Endothelial cell (in vitro differentiated cells): ENCODE measurements at regions not wholly inside any gene's neighbourhood (a gene's known extent, or its start where the extent isn't known, plus 50 kb on each side); places are given as distances from the start of the nearest gene placed in this dataset.

Source experiments
- DNase-seq: peaks from one replicate; pipeline ENCODE4 v3.0.0; 2021; ENCODE audit warnings: low spot score
- H3K27ac Mint-ChIP-seq: one replicate; pipeline ENCODE4 v1.8.0; 2021; ENCODE audit warnings: mixed read lengths, inconsistent platforms; ENCODE audit not compliant: unreplicated experiment
- H3K27me3 Mint-ChIP-seq: one replicate; pipeline ENCODE4 v1.8.0; 2021; ENCODE audit warnings: mild to moderate bottlenecking, moderate library complexity, mixed read lengths, inconsistent platforms; ENCODE audit not compliant: unreplicated experiment
- H3K36me3 Mint-ChIP-seq: one replicate; pipeline ENCODE4 v1.8.0; 2021; ENCODE audit warnings: mild to moderate bottlenecking, low read depth, mixed read lengths, inconsistent platforms; ENCODE audit not compliant: unreplicated experiment
- H3K4me1 Mint-ChIP-seq: one replicate; pipeline ENCODE4 v1.8.0; 2021; ENCODE audit warnings: mild to moderate bottlenecking, mixed read lengths, inconsistent platforms; ENCODE audit not compliant: unreplicated experiment
- H3K4me3 Mint-ChIP-seq: one replicate; pipeline ENCODE4 v1.8.0; 2021; ENCODE audit warnings: mild to moderate bottlenecking, mixed read lengths, inconsistent platforms; ENCODE audit not compliant: unreplicated experiment
- H3K9me3 Mint-ChIP-seq: one replicate; pipeline ENCODE4 v1.8.0; 2021; ENCODE audit warnings: mixed read lengths, inconsistent platforms; ENCODE audit not compliant: unreplicated experiment
- CTCF ChIP-seq: fragments of 200-600 bp; sonication (generic); IDR thresholded peaks from one replicate; pipeline ENCODE4 v1.5.0; 2021; ENCODE audit warnings: antibody characterized with exemption; ENCODE audit not compliant: unreplicated experiment

GRCh38 chr7:42672339-42672999 lies 239.4 kb downstream of the C7orf25 start:
- Mint-ChIP-seq H3K4me1 (no peaks in the 10 kb centered on the region), H3K9me3 (no peaks in the 10 kb centered on the region), H3K4me3 (no peak overlapping the region), H3K27ac (no peak overlapping the region), H3K36me3 (no peaks in the 10 kb centered on the region), H3K27me3 (no peaks in the 10 kb centered on the region)
- DNase-seq: no peak
- no peak for TF ChIP-seq CTCF

- no peak overlapping the region for H3K27ac Mint-ChIP-seq
- H3K36me3 Mint-ChIP-seq: no peaks in the 10 kb centered on the region
- H3K27me3 Mint-ChIP-seq: no peaks in the 10 kb centered on the region
- DNase-seq: no peak
- H3K4me3 Mint-ChIP-seq: no peak overlapping the region
- no peaks in the 10 kb centered on the region for H3K9me3 Mint-ChIP-seq
- no peaks in the 10 kb centered on the region for H3K4me1 Mint-ChIP-seq
- no peak for TF ChIP-seq CTCF
Measured at GRCh38 chr7:42671627-42672026, 240.2 kb downstream of the C7orf25 start.

- Mint-ChIP-seq H3K4me1 (no peaks in the 10 kb centered on the region), H3K36me3 (no peaks in the 10 kb centered on the region), H3K27ac (no peak overlapping the region), H3K9me3 (no peaks in the 10 kb centered on the region), H3K27me3 (no peaks in the 10 kb centered on the region), H3K4me3 (no peak overlapping the region)
- DNase-seq: no peak
- TF ChIP-seq CTCF: no peak
Measured at GRCh38 chr7:42666994-42667393, 244.9 kb downstream of the C7orf25 start.

GRCh38 chr7:42662862-42663261 lies 249.0 kb downstream of the C7orf25 start:
- DNase-seq: no peak
- H3K27ac Mint-ChIP-seq: no peak overlapping the region
- H3K36me3 Mint-ChIP-seq: no peaks in the 10 kb centered on the region
- no peaks in the 10 kb centered on the region for H3K27me3 Mint-ChIP-seq
- peaks cover 3% of the 10 kb centered on the region for H3K4me1 Mint-ChIP-seq
- no peak overlapping the region for H3K4me3 Mint-ChIP-seq
- TF ChIP-seq CTCF: no peak
- no peaks in the 10 kb centered on the region for H3K9me3 Mint-ChIP-seq

GRCh38 chr7:42661312-42661711 lies 250.6 kb downstream of the C7orf25 start:
- Mint-ChIP-seq H3K27ac (no peak overlapping the region), H3K4me1 (peaks cover 8% of the 10 kb centered on the region), H3K4me3 (no peak overlapping the region), H3K9me3 (no peaks in the 10 kb centered on the region), H3K27me3 (no peaks in the 10 kb centered on the region), H3K36me3 (no peaks in the 10 kb centered on the region)
- no peak for DNase-seq
- no peak for TF ChIP-seq CTCF
